ENCODE measurements at regions not wholly inside any gene's neighbourhood (a gene's known extent, or its start where the extent isn't known, plus 50 kb on each side); places are given as distances from the start of the nearest gene placed in this dataset.

- DNase-seq: no peak
Observed at GRCh38 chr9:78493166-78493742, 196.3 kb downstream of the PSAT1 start.

- no peak for DNase-seq
Observed at GRCh38 chr9:78502566-78502965, 205.6 kb downstream of the PSAT1 start.

GRCh38 chr9:78505546-78505945 lies 208.6 kb downstream of the PSAT1 start:
- DNase-seq: no peak

GRCh38 chr9:78507037-78507436 lies 210.1 kb downstream of the PSAT1 start:
- peak; percentile 5 for DNase-seq

GRCh38 chr9:78510035-78510434 lies 213.1 kb downstream of the PSAT1 start:
- no peak for DNase-seq

GRCh38 chr9:78515108-78515507 lies 218.2 kb downstream of the PSAT1 start:
- DNase-seq: no peak

- DNase-seq: no peak
Observed at GRCh38 chr9:78519786-78520185, 222.9 kb downstream of the PSAT1 start.

GRCh38 chr9:78521680-78522079 lies 224.8 kb downstream of the PSAT1 start:
- no peak for DNase-seq

- DNase-seq: no peak
Observed at GRCh38 chr9:78525986-78526560, 229.1 kb downstream of the PSAT1 start.

GRCh38 chr9:78533500-78533899 lies 236.6 kb downstream of the PSAT1 start:
- DNase-seq: no peak

- no peak for DNase-seq
Observed at GRCh38 chr9:78539188-78539587, 242.3 kb downstream of the PSAT1 start.

- no peak for DNase-seq
Observed at GRCh38 chr9:78539904-78540303, 243.0 kb downstream of the PSAT1 start.

- no peak for DNase-seq
Observed at GRCh38 chr9:78541868-78542443, 245.0 kb downstream of the PSAT1 start.

- DNase-seq: no peak
Observed at GRCh38 chr9:78542491-78543181, 245.7 kb downstream of the PSAT1 start.

- no peak for DNase-seq
Observed at GRCh38 chr9:78543353-78543752, 246.4 kb downstream of the PSAT1 start.

- DNase-seq: no peak
Observed at GRCh38 chr9:78544230-78544629, 247.3 kb downstream of the PSAT1 start.

- no peak for DNase-seq
Observed at GRCh38 chr9:78547831-78548230, 250.9 kb downstream of the PSAT1 start.

- DNase-seq: no peak
Observed at GRCh38 chr9:78548670-78549069, 251.7 kb downstream of the PSAT1 start.

- DNase-seq: no peak
Observed at GRCh38 chr9:78549711-78550110, 252.8 kb downstream of the PSAT1 start.

- no peak for DNase-seq
Observed at GRCh38 chr9:78552802-78553201, 255.9 kb downstream of the PSAT1 start.

- no peak for DNase-seq
Observed at GRCh38 chr9:78557540-78557939, 260.6 kb downstream of the PSAT1 start.

- no peak for DNase-seq
Observed at GRCh38 chr9:78559449-78559885, 262.5 kb downstream of the PSAT1 start.

- DNase-seq: no peak
Observed at GRCh38 chr9:78562021-78562420, 265.1 kb downstream of the PSAT1 start.

Measured in renal pelvis (tissue), 1 donor.